ENCODE measurements at regions not wholly inside any gene's neighbourhood (a gene's known extent, or its start where the extent isn't known, plus 50 kb on each side); places are given as distances from the start of the nearest gene placed in this dataset.

- H3K4me2 ChIP-seq = no peak overlapping the region
- no peaks in the 10 kb centered on the region for H3K27me3 ChIP-seq
- peaks cover 0 to 11% (median 0%) of the 10 kb centered on the region in 10 experiments; a peak in 6 of 20 replicates for H3K4me1 ChIP-seq
- H3K36me3 ChIP-seq = no peaks in the 10 kb centered on the region
- TF ChIP-seq Cebpa-rat (IDR thresholded peaks at IDR 0.05) = no peak
- H4K20me1 ChIP-seq = no peaks in the 10 kb centered on the region
- no peak overlapping the region for H3K27ac ChIP-seq
- H3K4me3 ChIP-seq = no peak overlapping the region
- H3K9ac ChIP-seq = no peak overlapping the region
- no peaks in the 10 kb centered on the region for H3K9me3 ChIP-seq (replicated peaks in 1 of 11)
These were observed 50.8 kb upstream of the KCNJ6 start for GRCh38 chr21:37967036-37967435.

- no peak overlapping the region for H3K27ac ChIP-seq
- peaks cover 0 to 11% (median 0%) of the 10 kb centered on the region in 10 experiments; a peak in 6 of 20 replicates for H3K4me1 ChIP-seq
- no peak overlapping the region for H3K9ac ChIP-seq
- H4K20me1 ChIP-seq = no peaks in the 10 kb centered on the region
- H3K9me3 ChIP-seq (replicated peaks in 1 of 11) = no peaks in the 10 kb centered on the region
- no peaks in the 10 kb centered on the region for H3K36me3 ChIP-seq
- no peaks in the 10 kb centered on the region for H3K27me3 ChIP-seq
- TF ChIP-seq Cebpa-rat (IDR thresholded peaks at IDR 0.05) = no peak
- no peak overlapping the region for H3K4me2 ChIP-seq
- H3K4me3 ChIP-seq = no peak overlapping the region
These were observed 52.5 kb upstream of the KCNJ6 start for GRCh38 chr21:37968744-37969143.

GRCh38 chr21:37970548-37970947 is 54.3 kb upstream of the KCNJ6 start:
- H3K27ac ChIP-seq = no peak overlapping the region
- peaks cover 0 to 7% (median 0%) of the 10 kb centered on the region in 10 experiments; a peak in 6 of 20 replicates for H3K4me1 ChIP-seq
- no peaks in the 10 kb centered on the region for H3K9me3 ChIP-seq (replicated peaks in 1 of 11)
- H3K27me3 ChIP-seq = no peaks in the 10 kb centered on the region
- no peak overlapping the region for H3K4me3 ChIP-seq
- no peak overlapping the region for H3K9ac ChIP-seq
- H3K4me2 ChIP-seq = no peak overlapping the region
- TF ChIP-seq Cebpa-rat (IDR thresholded peaks at IDR 0.05) = no peak
- no peaks in the 10 kb centered on the region for H4K20me1 ChIP-seq
- H3K36me3 ChIP-seq = no peaks in the 10 kb centered on the region

- H3K4me2 ChIP-seq = peak overlapping the region in 1 of 11 experiments; percentile 9; a peak in 1 of 22 replicates
- H3K4me1 ChIP-seq = peaks cover 0 to 7% (median 0%) of the 10 kb centered on the region in 10 experiments; a peak in 1 of 20 replicates
- no peak overlapping the region for H3K4me3 ChIP-seq
- no peaks in the 10 kb centered on the region for H3K27me3 ChIP-seq
- no peaks in the 10 kb centered on the region for H3K9me3 ChIP-seq (replicated peaks in 1 of 11)
- no peak overlapping the region for H3K9ac ChIP-seq
- no peaks in the 10 kb centered on the region for H4K20me1 ChIP-seq
- TF ChIP-seq Cebpa-rat (IDR thresholded peaks at IDR 0.05) = no peak
- H3K27ac ChIP-seq = no peak overlapping the region
- no peaks in the 10 kb centered on the region for H3K36me3 ChIP-seq
These were observed 55.2 kb upstream of the KCNJ6 start for GRCh38 chr21:37971390-37971950.

GRCh38 chr21:37974081-37974480 is 57.8 kb upstream of the KCNJ6 start:
- TF ChIP-seq Cebpa-rat (IDR thresholded peaks at IDR 0.05) = no peak
- Histone ChIP-seq H3K4me3 (no peak overlapping the region), H3K36me3 (no peaks in the 10 kb centered on the region), H4K20me1 (no peaks in the 10 kb centered on the region), H3K9ac (no peak overlapping the region), H3K4me1 (peaks cover 0 to 7% (median 0%) of the 10 kb centered on the region in 10 experiments; a peak in 1 of 20 replicates), H3K9me3 (replicated peaks in 1 of 11) (no peaks in the 10 kb centered on the region), H3K27me3 (no peaks in the 10 kb centered on the region), H3K27ac (no peak overlapping the region), H3K4me2 (no peak overlapping the region)

GRCh38 chr21:37982496-37983318 is 66.5 kb upstream of the KCNJ6 start:
- no peaks in the 10 kb centered on the region for H3K36me3 ChIP-seq
- H3K9me3 ChIP-seq (replicated peaks in 1 of 11) = no peaks in the 10 kb centered on the region
- H3K9ac ChIP-seq = no peak overlapping the region
- no peak for TF ChIP-seq Cebpa-rat (IDR thresholded peaks at IDR 0.05)
- H3K27ac ChIP-seq = no peak overlapping the region
- no peaks in the 10 kb centered on the region for H3K4me1 ChIP-seq
- no peaks in the 10 kb centered on the region for H3K27me3 ChIP-seq
- no peak overlapping the region for H3K4me2 ChIP-seq
- no peak overlapping the region for H3K4me3 ChIP-seq
- no peaks in the 10 kb centered on the region for H4K20me1 ChIP-seq

GRCh38 chr21:37983336-37984095 is 67.3 kb upstream of the KCNJ6 start:
- Histone ChIP-seq H3K27ac (no peak overlapping the region), H3K9me3 (replicated peaks in 1 of 11) (no peaks in the 10 kb centered on the region), H3K4me3 (no peak overlapping the region), H3K9ac (no peak overlapping the region), H3K27me3 (no peaks in the 10 kb centered on the region), H4K20me1 (no peaks in the 10 kb centered on the region), H3K4me2 (no peak overlapping the region), H3K36me3 (no peaks in the 10 kb centered on the region), H3K4me1 (no peaks in the 10 kb centered on the region)
- no peak for TF ChIP-seq Cebpa-rat (IDR thresholded peaks at IDR 0.05)

GRCh38 chr21:37984416-37984815 is 68.2 kb upstream of the KCNJ6 start:
- Histone ChIP-seq H3K4me1 (no peaks in the 10 kb centered on the region), H4K20me1 (no peaks in the 10 kb centered on the region), H3K27me3 (no peaks in the 10 kb centered on the region), H3K9ac (no peak overlapping the region), H3K36me3 (no peaks in the 10 kb centered on the region), H3K27ac (no peak overlapping the region), H3K4me2 (no peak overlapping the region), H3K4me3 (no peak overlapping the region), H3K9me3 (replicated peaks in 1 of 11) (no peaks in the 10 kb centered on the region)
- TF ChIP-seq Cebpa-rat (IDR thresholded peaks at IDR 0.05) = no peak

- Histone ChIP-seq H3K4me3 (no peak overlapping the region), H3K27me3 (no peaks in the 10 kb centered on the region), H3K4me2 (no peak overlapping the region), H3K9ac (no peak overlapping the region), H3K4me1 (no peaks in the 10 kb centered on the region), H3K36me3 (no peaks in the 10 kb centered on the region), H4K20me1 (no peaks in the 10 kb centered on the region), H3K27ac (no peak overlapping the region), H3K9me3 (replicated peaks in 1 of 11) (no peaks in the 10 kb centered on the region)
- no peak for TF ChIP-seq Cebpa-rat (IDR thresholded peaks at IDR 0.05)
These were observed 69.7 kb upstream of the KCNJ6 start for GRCh38 chr21:37986000-37986399.

All from BLaER1 treated with 17β-estradiol and CSF1 and Interleukin-3, amounts not matched to agents 10 nM and 100 nM (cell line).